Mesenchymal stem cell (in vitro differentiated cells and primary cell): ENCODE measurements at regions not wholly inside any gene's neighbourhood (a gene's known extent, or its start where the extent isn't known, plus 50 kb on each side); places are given as distances from the start of the nearest gene placed in this dataset.

Experiments used
- DNase-seq: peaks from one replicate; pipeline ENCODE4 v3.0.0-alpha.2; 2013
- H2AFZ ChIP-seq: one replicate; pipeline ENCODE4 v1.6.1; 2013; ENCODE audit warnings: low read depth, mild to moderate bottlenecking, control low read depth, inconsistent platforms, low read length, moderate library complexity
- H2AK5ac ChIP-seq: 2 replicates; pipeline ENCODE4 v1.6.1; 2013; ENCODE audit warnings: low read length, moderate library complexity, mild to moderate bottlenecking, inconsistent platforms; ENCODE audit not compliant: severe bottlenecking
- H2BK120ac ChIP-seq: one replicate; pipeline ENCODE4 v1.6.1; 2013; ENCODE audit warnings: low read depth, mild to moderate bottlenecking, inconsistent platforms, low read length, moderate library complexity
- H2BK12ac ChIP-seq, 2 experiments: one replicate each; pipeline ENCODE4 v1.6.1; 2013; ENCODE audit warnings: inconsistent platforms in 2 of 2, low read length in 2 of 2, mild to moderate bottlenecking in 2 of 2, moderate library complexity in 2 of 2, control low read depth in 1 of 2
- H2BK15ac ChIP-seq: one replicate; pipeline ENCODE4 v1.6.1; 2013; ENCODE audit warnings: mild to moderate bottlenecking, low read depth, inconsistent platforms; ENCODE audit not compliant: poor library complexity, severe bottlenecking
- H2BK5ac ChIP-seq: 2 replicates; pipeline ENCODE4 v1.6.1; 2013; ENCODE audit warnings: low read depth, mild to moderate bottlenecking, low read length, control low read depth, inconsistent platforms; ENCODE audit not compliant: poor library complexity, severe bottlenecking
- H3K14ac ChIP-seq, 2 experiments: one replicate each; pipeline ENCODE4 v1.6.1; 2013; ENCODE audit warnings: inconsistent platforms in 2 of 2, low read length in 2 of 2, control low read depth in 1 of 2, mild to moderate bottlenecking in 1 of 2, moderate library complexity in 1 of 2
- H3K18ac ChIP-seq, 2 experiments: one replicate each; pipeline ENCODE4 v1.6.1; 2013; ENCODE audit warnings: inconsistent platforms in 2 of 2, low read length in 2 of 2, control low read depth in 1 of 2, low read depth in 1 of 2, mild to moderate bottlenecking in 1 of 2
- H3K23ac ChIP-seq, 2 experiments: one replicate each; pipeline ENCODE4 v1.6.1; 2013; ENCODE audit warnings: inconsistent platforms in 2 of 2, low read length in 2 of 2, mild to moderate bottlenecking in 2 of 2, moderate library complexity in 2 of 2, control low read depth in 1 of 2
- H3K27ac ChIP-seq: 2 replicates; pipeline ENCODE4 v1.5.1; 2013; ENCODE audit warnings: mild to moderate bottlenecking, moderate library complexity, low read length, control low read depth, inconsistent platforms; ENCODE audit not compliant: poor library complexity, severe bottlenecking
- H3K27me3 ChIP-seq, 2 experiments: 2 replicates each; pipeline versions ENCODE4 v1.6.1 to v1.7.0; 2013; ENCODE audit warnings: low read length in 2 of 2, mild to moderate bottlenecking in 2 of 2, moderate library complexity in 2 of 2, control low read depth in 1 of 2, inconsistent platforms in 1 of 2; ENCODE audit not compliant: control insufficient read depth in 1 of 2, insufficient read depth in 1 of 2
- H3K36me3 ChIP-seq, 2 experiments: 2 replicates each; pipeline versions ENCODE4 v1.6.1 to v1.7.0; 2013; ENCODE audit warnings: low read length in 2 of 2, control low read depth in 1 of 2, inconsistent platforms in 1 of 2, low read depth in 1 of 2, mild to moderate bottlenecking in 1 of 2; ENCODE audit not compliant: insufficient read depth in 2 of 2, control insufficient read depth in 1 of 2
- H3K4ac ChIP-seq, 2 experiments: one replicate each; pipeline ENCODE4 v1.6.1; 2013; ENCODE audit warnings: inconsistent platforms in 2 of 2, low read length in 2 of 2, mild to moderate bottlenecking in 2 of 2, moderate library complexity in 2 of 2, control low read depth in 1 of 2, low read depth in 1 of 2
- H3K4me1 ChIP-seq: 2 replicates; pipeline ENCODE4 v1.6.1; 2013; ENCODE audit warnings: low read depth, low read length, control low read depth; ENCODE audit not compliant: control insufficient read depth, insufficient read depth
- H3K4me2 ChIP-seq: 2 replicates; pipeline ENCODE4 v1.6.1; 2013; ENCODE audit warnings: low read length, mild to moderate bottlenecking, inconsistent platforms; ENCODE audit not compliant: poor library complexity, severe bottlenecking
- H3K4me3 ChIP-seq, 2 experiments: 2 replicates each; pipeline versions ENCODE4 v1.5.1 to v1.7.0; 2013; ENCODE audit warnings: low read length in 2 of 2, mild to moderate bottlenecking in 2 of 2, control low read depth in 1 of 2, low read depth in 1 of 2; ENCODE audit not compliant: insufficient read depth in 1 of 2
- H3K79me1 ChIP-seq: replicated peaks from 2 replicates; pipeline ENCODE4 v1.6.1; 2013; ENCODE audit warnings: mild to moderate bottlenecking, control low read depth, low read length, inconsistent platforms; ENCODE audit not compliant: poor library complexity, severe bottlenecking
- H3K9ac ChIP-seq: 2 replicates; pipeline ENCODE4 v1.7.0; 2013; ENCODE audit warnings: mild to moderate bottlenecking, low read length, moderate library complexity
- H3K9me3 ChIP-seq: 2 replicates; pipeline ENCODE4 v1.7.0; 2013; ENCODE audit warnings: mild to moderate bottlenecking, low read length; ENCODE audit not compliant: control insufficient read depth
- H4K8ac ChIP-seq: one replicate; pipeline ENCODE4 v1.6.1; 2013; ENCODE audit warnings: inconsistent platforms, mild to moderate bottlenecking, low read length, moderate library complexity
- H4K91ac ChIP-seq: one replicate; pipeline ENCODE4 v1.6.1; 2013; ENCODE audit warnings: mild to moderate bottlenecking, low read length, inconsistent platforms
- WGBS: methylation state at CpG from one replicate; pipeline ENCODE4 v1.1.7; 2013; ENCODE audit warnings: mixed read lengths; 5-methylcytosine and 5-hydroxymethylcytosine counted together

DNA sequence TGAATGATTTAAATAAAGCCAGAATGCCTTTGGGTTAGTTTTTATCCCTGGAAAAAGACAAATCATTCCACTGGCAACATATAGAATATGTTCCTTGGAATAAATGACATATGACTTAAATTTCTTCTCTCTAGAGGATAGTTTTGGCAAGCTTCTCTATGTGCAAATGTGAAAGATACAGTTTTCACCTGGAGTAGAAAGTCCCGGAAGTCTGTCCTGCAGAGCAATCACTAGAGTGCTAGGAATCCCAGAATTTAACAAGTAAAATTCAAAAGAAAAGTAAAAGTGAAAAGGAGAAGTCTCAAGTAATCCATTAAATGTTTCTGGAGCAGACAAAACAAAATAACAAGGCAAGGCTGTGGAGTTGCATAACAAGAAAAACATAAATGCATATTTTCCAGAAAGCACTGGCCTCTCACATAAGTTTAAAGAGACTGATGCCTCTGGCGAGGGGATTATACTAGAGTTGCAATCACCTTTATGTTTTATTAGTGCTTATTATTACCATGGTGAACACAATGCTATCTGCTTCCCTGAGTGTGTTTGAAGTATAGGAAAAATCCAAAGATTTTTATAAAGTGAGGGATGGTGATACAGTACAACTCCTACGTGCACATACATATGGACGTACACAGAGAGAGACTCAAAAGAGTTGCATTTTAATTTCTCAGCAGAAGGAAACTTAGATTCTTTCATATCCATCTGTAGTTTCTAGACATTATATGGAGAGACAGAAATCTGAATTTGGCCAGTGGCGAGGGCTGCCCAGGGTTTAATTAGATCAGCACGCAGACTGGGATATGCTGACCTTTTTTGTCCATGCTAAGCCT, 188.3 kb upstream of the ANKRD55 start:
- Histone ChIP-seq H2BK5ac (no peak overlapping the region), H3K27me3 (no peaks in the 10 kb centered on the region), H2AK5ac (no peak overlapping the region), H3K23ac (no peak overlapping the region), H2BK15ac (no peak overlapping the region), H3K9ac (no peak overlapping the region), H3K4me1 (no peaks in the 10 kb centered on the region), H3K14ac (no peak overlapping the region), H4K91ac (no peak overlapping the region), H2BK12ac (no peak overlapping the region), H3K18ac (no peak overlapping the region), H3K4me3 (no peak overlapping the region), H3K27ac (no peak overlapping the region), H3K9me3 (peaks cover 30% of the 10 kb centered on the region), H2AFZ (no peak overlapping the region), H3K4ac (no peak overlapping the region), H2BK120ac (no peak overlapping the region), H4K8ac (no peak overlapping the region), H3K4me2 (no peak overlapping the region), H3K79me1 (no peaks in the 10 kb centered on the region), H3K36me3 (no peaks in the 10 kb centered on the region)
- DNase-seq: no peak
- WGBS: 100% methylated on average over 3 of the region's 6 CpGs

DNA sequence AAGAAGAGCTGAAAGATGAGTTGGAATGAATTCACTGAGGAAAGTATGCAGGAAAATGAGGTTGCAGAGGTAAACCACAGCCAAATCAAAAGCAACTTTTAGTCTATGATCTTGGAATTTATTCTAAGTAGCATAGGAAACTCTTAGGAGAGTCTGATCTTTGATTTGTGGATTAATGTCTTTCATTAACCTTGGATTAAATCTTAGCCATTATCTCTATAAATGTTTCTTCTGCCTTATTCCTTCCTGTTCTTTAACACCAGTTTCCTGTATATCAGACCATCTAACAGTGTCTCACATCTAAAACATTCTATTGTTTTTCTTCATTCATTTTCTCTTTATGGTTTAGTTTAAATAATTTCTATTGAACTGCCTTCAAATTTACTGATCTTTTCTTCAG, 187.2 kb upstream of the ANKRD55 start:
- Histone ChIP-seq H2BK12ac (no peak overlapping the region), H3K9ac (no peak overlapping the region), H2AFZ (no peak overlapping the region), H3K36me3 (no peaks in the 10 kb centered on the region), H3K4me3 (no peak overlapping the region), H2BK5ac (no peak overlapping the region), H3K27me3 (no peaks in the 10 kb centered on the region), H2BK120ac (no peak overlapping the region), H3K4me1 (no peaks in the 10 kb centered on the region), H2AK5ac (no peak overlapping the region), H2BK15ac (no peak overlapping the region), H3K23ac (no peak overlapping the region), H3K18ac (no peak overlapping the region), H4K91ac (no peak overlapping the region), H3K79me1 (no peaks in the 10 kb centered on the region), H3K14ac (no peak overlapping the region), H3K9me3 (peaks cover 30% of the 10 kb centered on the region), H3K27ac (no peak overlapping the region), H3K4me2 (no peak overlapping the region), H4K8ac (no peak overlapping the region), H3K4ac (no peak overlapping the region)
- no peak for DNase-seq

DNA sequence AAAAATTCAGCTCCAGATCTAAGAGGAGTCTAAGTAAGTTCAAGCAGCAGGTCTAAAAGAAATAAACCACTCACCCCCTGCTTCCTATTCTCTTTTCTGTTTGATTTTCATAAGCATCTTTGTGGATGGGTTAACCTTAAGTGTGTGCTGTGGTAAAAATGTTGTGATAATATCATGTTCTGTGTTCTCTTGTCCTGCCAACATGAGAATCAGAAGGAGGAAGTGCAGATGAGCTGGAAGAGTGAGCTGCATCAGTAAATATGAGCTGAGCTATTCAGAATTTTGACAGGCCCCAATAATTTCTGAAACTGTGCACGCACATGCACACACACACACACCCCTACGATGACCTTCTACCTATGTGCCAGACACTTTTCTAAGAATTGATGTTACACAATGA, 186.5 kb upstream of the ANKRD55 start:
- Histone ChIP-seq H3K14ac (no peak overlapping the region), H3K27me3 (no peaks in the 10 kb centered on the region), H2AFZ (no peak overlapping the region), H3K23ac (no peak overlapping the region), H2BK15ac (no peak overlapping the region), H3K18ac (no peak overlapping the region), H3K4me2 (no peak overlapping the region), H3K36me3 (no peaks in the 10 kb centered on the region), H3K4me1 (no peaks in the 10 kb centered on the region), H3K9me3 (peaks cover 30% of the 10 kb centered on the region), H3K4ac (no peak overlapping the region), H2BK5ac (no peak overlapping the region), H3K4me3 (no peak overlapping the region), H2AK5ac (no peak overlapping the region), H4K91ac (no peak overlapping the region), H3K27ac (no peak overlapping the region), H3K79me1 (no peaks in the 10 kb centered on the region), H2BK120ac (no peak overlapping the region), H3K9ac (no peak overlapping the region), H2BK12ac (no peak overlapping the region), H4K8ac (no peak overlapping the region)
- WGBS: 100% methylated on average over 1 of the region's 2 CpGs
- no peak for DNase-seq

DNA sequence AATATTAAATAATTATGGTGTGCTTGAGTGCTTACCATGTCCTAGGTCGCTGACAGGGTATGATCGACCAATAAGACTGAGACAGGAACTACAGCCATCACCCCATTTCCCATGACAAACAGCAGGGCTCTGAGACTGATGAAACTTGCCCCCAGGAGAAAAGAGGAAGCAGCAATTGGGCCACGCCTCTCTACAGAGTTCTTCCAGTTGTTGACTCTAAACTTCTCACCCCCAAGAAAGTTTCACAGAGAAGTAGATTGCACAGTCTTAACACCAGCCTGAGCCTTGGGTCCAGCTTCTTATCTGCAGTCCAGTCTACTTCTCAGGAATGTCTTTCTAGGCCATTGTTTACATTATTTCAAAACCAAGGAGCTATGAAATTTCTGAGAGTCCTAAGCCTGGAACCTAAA, 182.2 kb upstream of the ANKRD55 start:
- Histone ChIP-seq H4K91ac (no peak overlapping the region), H3K36me3 (no peaks in the 10 kb centered on the region), H3K79me1 (no peaks in the 10 kb centered on the region), H4K8ac (no peak overlapping the region), H3K9ac (no peak overlapping the region), H2AK5ac (no peak overlapping the region), H2BK12ac (peak overlapping the region in 1 of 2 experiments; percentile 79), H2AFZ (no peak overlapping the region), H3K4ac (no peak overlapping the region), H2BK120ac (peak overlapping the region; percentile 0), H3K14ac (no peak overlapping the region), H3K27me3 (no peaks in the 10 kb centered on the region), H3K4me2 (no peak overlapping the region), H2BK5ac (no peak overlapping the region), H3K9me3 (peaks cover 16% of the 10 kb centered on the region), H3K4me1 (no peaks in the 10 kb centered on the region), H3K18ac (peak overlapping the region; percentile 16 to 94), H3K4me3 (no peak overlapping the region), H3K23ac (no peak overlapping the region), H2BK15ac (no peak overlapping the region), H3K27ac (no peak overlapping the region)
- peak; percentile 82 for DNase-seq
- WGBS: 73% methylated on average over 3 of the region's 3 CpGs
